Hepatocyte (in vitro differentiated cells): ENCODE measurements at regions not wholly inside any gene's neighbourhood (a gene's known extent, or its start where the extent isn't known, plus 50 kb on each side); places are given as distances from the start of the nearest gene placed in this dataset.

ENCODE experiments used
- DNase-seq: peaks from one replicate; pipeline ENCODE4 v3.0.0-alpha.2; 2016; ENCODE audit warnings: low spot score
- H2AFZ ChIP-seq: fragments of 200-600 bp; sonication (generic); 2 replicates; pipeline ENCODE4 v1.6.0; 2016; ENCODE audit warnings: antibody characterized with exemption, mild to moderate bottlenecking
- H3K27ac ChIP-seq: fragments of 200-600 bp; sonication (generic); 2 replicates; pipeline ENCODE4 v1.5.1; 2016; ENCODE audit warnings: mild to moderate bottlenecking
- H3K27me3 ChIP-seq: fragments of 200-600 bp; sonication (generic); 2 replicates; pipeline ENCODE4 v1.6.1; 2016
- H3K36me3 ChIP-seq: fragments of 200-600 bp; sonication (generic); replicated peaks from 2 replicates; pipeline ENCODE4 v1.5.1; 2016; ENCODE audit warnings: low read depth; ENCODE audit not compliant: insufficient read depth
- H3K4me1 ChIP-seq: fragments of 200-600 bp; sonication (generic); 2 replicates; pipeline ENCODE4 v1.5.1; 2016; ENCODE audit warnings: mild to moderate bottlenecking, moderate library complexity; ENCODE audit not compliant: insufficient read depth
- H3K4me2 ChIP-seq: fragments of 200-600 bp; sonication (generic); 2 replicates; pipeline ENCODE4 v1.6.0; 2016
- H3K4me3 ChIP-seq: fragments of 200-600 bp; sonication (generic); 2 replicates; pipeline ENCODE4 v1.5.1; 2016; ENCODE audit warnings: mild to moderate bottlenecking
- H3K79me2 ChIP-seq: fragments of 200-600 bp; sonication (generic); 2 replicates; pipeline ENCODE4 v1.6.0; 2017; ENCODE audit warnings: mild to moderate bottlenecking
- H3K9me2 ChIP-seq: fragments of 200-600 bp; sonication (generic); replicated peaks from 2 replicates; pipeline ENCODE4 v1.6.0; 2017; ENCODE audit warnings: mild to moderate bottlenecking; ENCODE audit not compliant: insufficient read depth
- H3K9me3 ChIP-seq: fragments of 200-600 bp; sonication (generic); 2 replicates; pipeline ENCODE4 v1.5.1; 2016; ENCODE audit warnings: low read depth, mild to moderate bottlenecking
- H4K20me1 ChIP-seq: fragments of 200-600 bp; sonication (generic); 2 replicates; pipeline ENCODE4 v1.6.0; 2016; ENCODE audit warnings: mild to moderate bottlenecking; ENCODE audit not compliant: insufficient read depth, poor library complexity, severe bottlenecking
- CTCF ChIP-seq: fragments of 200-600 bp; sonication (generic); IDR thresholded peaks from 2 replicates; pipeline ENCODE4 v1.5.1; 2016; ENCODE audit warnings: antibody characterized with exemption, mild to moderate bottlenecking; ENCODE audit not compliant: poor library complexity
- EZH2 ChIP-seq: fragments of 200-600 bp; sonication (generic); IDR thresholded peaks from 2 replicates; pipeline ENCODE4 v1.6.1; 2016; ENCODE audit warnings: antibody characterized with exemption, mild to moderate bottlenecking, borderline replicate concordance
- EZH2phosphoT487 ChIP-seq: fragments of 200-600 bp; sonication (generic); IDR thresholded peaks from one replicate; pipeline ENCODE4 v1.6.1; 2018; ENCODE audit warnings: antibody characterized with exemption, mild to moderate bottlenecking, low read depth, moderate library complexity; ENCODE audit not compliant: unreplicated experiment, severe bottlenecking
- WGBS: methylation state at CpG from one replicate; pipeline ENCODE4 v1.1.6; 2016; ENCODE audit warnings: low lambda C conversion rate; ENCODE audit errors: missing lambda C conversion rate; 5-methylcytosine and 5-hydroxymethylcytosine counted together

- Histone ChIP-seq H3K4me1 (no peaks in the 10 kb centered on the region), H3K9me2 (no peaks in the 10 kb centered on the region), H3K4me2 (no peak overlapping the region), H3K9me3 (no peaks in the 10 kb centered on the region), H3K27me3 (no peaks in the 10 kb centered on the region), H3K27ac (no peak overlapping the region), H3K79me2 (no peaks in the 10 kb centered on the region), H3K4me3 (no peak overlapping the region), H3K36me3 (no peaks in the 10 kb centered on the region), H4K20me1 (no peaks in the 10 kb centered on the region), H2AFZ (no peak overlapping the region)
- WGBS = 88% methylated on average over 11 of the region's 19 CpGs
- DNase-seq = no peak
- TF ChIP-seq CTCF (no peak), EZH2 (no peak)
Measured at GRCh38 chr3:13149330-13150108, 76.3 kb upstream of the IQSEC1 start.

GRCh38 chr3:13148561-13149329, 75.5 kb upstream of the IQSEC1 start:
- H3K9me2 ChIP-seq = no peaks in the 10 kb centered on the region
- no peak for DNase-seq
- no peak for TF ChIP-seq CTCF
- TF ChIP-seq EZH2phosphoT487 = no peak
- no peak for TF ChIP-seq EZH2
- H3K4me1 ChIP-seq = no peaks in the 10 kb centered on the region
- no peaks in the 10 kb centered on the region for H3K27me3 ChIP-seq
- H3K4me3 ChIP-seq = no peak overlapping the region
- H3K36me3 ChIP-seq = no peaks in the 10 kb centered on the region
- no peaks in the 10 kb centered on the region for H4K20me1 ChIP-seq
- no peak overlapping the region for H3K27ac ChIP-seq
- 83% methylated on average over 11 of the region's 13 CpGs for WGBS
- H3K4me2 ChIP-seq = no peak overlapping the region
- H3K79me2 ChIP-seq = no peaks in the 10 kb centered on the region
- H3K9me3 ChIP-seq = no peaks in the 10 kb centered on the region
- no peak overlapping the region for H2AFZ ChIP-seq

GRCh38 chr3:13148126-13148525, 74.9 kb upstream of the IQSEC1 start:
- H3K27me3 ChIP-seq = no peaks in the 10 kb centered on the region
- H3K36me3 ChIP-seq = no peaks in the 10 kb centered on the region
- no peak for TF ChIP-seq EZH2
- TF ChIP-seq EZH2phosphoT487 = no peak
- TF ChIP-seq CTCF = no peak
- no peaks in the 10 kb centered on the region for H4K20me1 ChIP-seq
- no peaks in the 10 kb centered on the region for H3K4me1 ChIP-seq
- H3K4me3 ChIP-seq = no peak overlapping the region
- 71% methylated on average over 6 of the region's 8 CpGs for WGBS
- DNase-seq = no peak
- H3K9me3 ChIP-seq = no peaks in the 10 kb centered on the region
- no peak overlapping the region for H3K27ac ChIP-seq
- no peaks in the 10 kb centered on the region for H3K79me2 ChIP-seq
- no peaks in the 10 kb centered on the region for H3K9me2 ChIP-seq
- H2AFZ ChIP-seq = no peak overlapping the region
- H3K4me2 ChIP-seq = no peak overlapping the region
